ENCODE measurements at regions not wholly inside any gene's neighbourhood (a gene's known extent, or its start where the extent isn't known, plus 50 kb on each side); places are given as distances from the start of the nearest gene placed in this dataset.

- Histone ChIP-seq H3K9me3 (ENCODE audit: control insufficient read depth, low read length) (no peaks in the 10 kb centered on the region), H3K4me1 (ENCODE audit: control insufficient read depth, insufficient read depth, low read length, poor library complexity, severe bottlenecking) (no peaks in the 10 kb centered on the region), H3K4me3 (ENCODE audit: insufficient read depth, low read depth, low read length, poor library complexity, severe bottlenecking) (no peak overlapping the region), H3K27me3 (replicated peaks; ENCODE audit: control insufficient read depth, insufficient read depth, low read length, poor library complexity, severe bottlenecking) (no peaks in the 10 kb centered on the region), H3K27ac (ENCODE audit: insufficient read depth, low read length, poor library complexity, severe bottlenecking) (no peak overlapping the region), H3K36me3 (ENCODE audit: control insufficient read depth, insufficient read depth, low read length) (no peaks in the 10 kb centered on the region)
- DNase-seq = no peak
These were observed 688.5 kb downstream of the TBC1D22A start for GRCh38 chr22:47450876-47451475.

DNA sequence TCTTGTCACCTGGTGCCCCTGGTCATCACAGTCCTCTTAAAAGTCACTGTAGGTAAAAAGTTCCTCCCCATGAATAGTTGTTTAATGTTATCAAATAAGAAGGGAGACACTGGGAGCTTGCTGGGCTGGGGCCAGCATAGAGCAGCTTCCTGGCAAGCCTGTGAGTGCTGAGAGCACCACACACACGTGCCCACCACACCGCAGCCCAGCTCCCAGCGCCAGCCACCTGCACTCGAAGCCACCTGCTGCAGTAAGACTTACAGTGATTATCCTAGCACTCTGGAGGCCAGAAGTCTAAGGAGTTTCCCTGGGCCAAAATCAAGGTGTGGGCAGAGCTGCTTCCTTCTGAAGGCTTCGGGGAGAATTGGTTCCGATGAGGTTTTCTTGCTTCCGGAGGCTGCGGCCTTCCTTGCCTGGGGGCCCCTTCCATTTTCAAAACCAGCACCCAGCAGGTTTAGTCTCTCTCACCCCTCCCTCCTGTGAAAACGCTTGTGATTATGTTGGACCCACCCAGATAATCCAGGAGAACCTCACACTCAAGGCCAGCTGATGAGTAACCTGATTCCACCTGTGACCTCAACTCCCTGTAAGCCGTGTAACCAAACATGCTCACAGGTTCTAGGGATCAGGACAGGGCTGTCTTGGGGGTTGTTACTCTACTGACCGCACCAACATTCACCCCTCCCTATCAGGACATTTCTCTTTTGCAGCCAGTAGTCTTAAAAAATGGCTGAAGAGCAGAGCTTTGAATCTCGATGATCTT, 687.2 kb downstream of the TBC1D22A start:
- no peak for DNase-seq

GRCh38 chr22:47448231-47449223, 686.1 kb downstream of the TBC1D22A start:
- DNase-seq = no peak
- Histone ChIP-seq H3K27ac (ENCODE audit: insufficient read depth, low read length, poor library complexity, severe bottlenecking) (no peak overlapping the region), H3K27me3 (replicated peaks; ENCODE audit: control insufficient read depth, insufficient read depth, low read length, poor library complexity, severe bottlenecking) (no peaks in the 10 kb centered on the region), H3K4me3 (ENCODE audit: insufficient read depth, low read depth, low read length, poor library complexity, severe bottlenecking) (no peak overlapping the region), H3K4me1 (ENCODE audit: control insufficient read depth, insufficient read depth, low read length, poor library complexity, severe bottlenecking) (no peaks in the 10 kb centered on the region), H3K9me3 (ENCODE audit: control insufficient read depth, low read length) (no peaks in the 10 kb centered on the region), H3K36me3 (ENCODE audit: control insufficient read depth, insufficient read depth, low read length) (no peaks in the 10 kb centered on the region)

More for the DNA sequence above, 687.2 kb downstream of the TBC1D22A start:
- Histone ChIP-seq H3K4me1 (ENCODE audit: control insufficient read depth, insufficient read depth, low read length, poor library complexity, severe bottlenecking) (no peaks in the 10 kb centered on the region), H3K9me3 (ENCODE audit: control insufficient read depth, low read length) (no peaks in the 10 kb centered on the region), H3K4me3 (ENCODE audit: insufficient read depth, low read depth, low read length, poor library complexity, severe bottlenecking) (no peak overlapping the region), H3K27me3 (replicated peaks; ENCODE audit: control insufficient read depth, insufficient read depth, low read length, poor library complexity, severe bottlenecking) (no peaks in the 10 kb centered on the region), H3K27ac (ENCODE audit: insufficient read depth, low read length, poor library complexity, severe bottlenecking) (no peak overlapping the region), H3K36me3 (ENCODE audit: control insufficient read depth, insufficient read depth, low read length) (no peaks in the 10 kb centered on the region)

GRCh38 chr22:47446821-47447810, 684.7 kb downstream of the TBC1D22A start:
- Histone ChIP-seq H3K4me1 (ENCODE audit: control insufficient read depth, insufficient read depth, low read length, poor library complexity, severe bottlenecking) (no peaks in the 10 kb centered on the region), H3K9me3 (ENCODE audit: control insufficient read depth, low read length) (peaks cover 6% of the 10 kb centered on the region), H3K36me3 (ENCODE audit: control insufficient read depth, insufficient read depth, low read length) (no peaks in the 10 kb centered on the region), H3K4me3 (ENCODE audit: insufficient read depth, low read depth, low read length, poor library complexity, severe bottlenecking) (no peak overlapping the region), H3K27ac (ENCODE audit: insufficient read depth, low read length, poor library complexity, severe bottlenecking) (no peak overlapping the region), H3K27me3 (replicated peaks; ENCODE audit: control insufficient read depth, insufficient read depth, low read length, poor library complexity, severe bottlenecking) (no peaks in the 10 kb centered on the region)
- no peak for DNase-seq

GRCh38 chr22:47446331-47446730, 683.9 kb downstream of the TBC1D22A start:
- no peak for DNase-seq
- peaks cover 6% of the 10 kb centered on the region for H3K9me3 ChIP-seq (ENCODE audit: control insufficient read depth, low read length)
- H3K27me3 ChIP-seq (replicated peaks; ENCODE audit: control insufficient read depth, insufficient read depth, low read length, poor library complexity, severe bottlenecking) = no peaks in the 10 kb centered on the region
- no peaks in the 10 kb centered on the region for H3K36me3 ChIP-seq (ENCODE audit: control insufficient read depth, insufficient read depth, low read length)
- no peaks in the 10 kb centered on the region for H3K4me1 ChIP-seq (ENCODE audit: control insufficient read depth, insufficient read depth, low read length, poor library complexity, severe bottlenecking)
- no peak overlapping the region for H3K4me3 ChIP-seq (ENCODE audit: insufficient read depth, low read depth, low read length, poor library complexity, severe bottlenecking)
- H3K27ac ChIP-seq (ENCODE audit: insufficient read depth, low read length, poor library complexity, severe bottlenecking) = no peak overlapping the region

- H3K4me1 ChIP-seq (ENCODE audit: control insufficient read depth, insufficient read depth, low read length, poor library complexity, severe bottlenecking) = no peaks in the 10 kb centered on the region
- no peak for DNase-seq
These were observed 683.4 kb downstream of the TBC1D22A start for GRCh38 chr22:47445716-47446290.

GRCh38 chr22:47445212-47445611, 682.8 kb downstream of the TBC1D22A start:
- H3K27me3 ChIP-seq (replicated peaks; ENCODE audit: control insufficient read depth, insufficient read depth, low read length, poor library complexity, severe bottlenecking) = no peaks in the 10 kb centered on the region

More at GRCh38 chr22:47445716-47446290, 683.4 kb downstream of the TBC1D22A start:
- H3K27me3 ChIP-seq (replicated peaks; ENCODE audit: control insufficient read depth, insufficient read depth, low read length, poor library complexity, severe bottlenecking) = no peaks in the 10 kb centered on the region
- H3K27ac ChIP-seq (ENCODE audit: insufficient read depth, low read length, poor library complexity, severe bottlenecking) = no peak overlapping the region
- H3K4me3 ChIP-seq (ENCODE audit: insufficient read depth, low read depth, low read length, poor library complexity, severe bottlenecking) = no peak overlapping the region
- peaks cover 6% of the 10 kb centered on the region for H3K9me3 ChIP-seq (ENCODE audit: control insufficient read depth, low read length)
- no peaks in the 10 kb centered on the region for H3K36me3 ChIP-seq (ENCODE audit: control insufficient read depth, insufficient read depth, low read length)

DNA sequence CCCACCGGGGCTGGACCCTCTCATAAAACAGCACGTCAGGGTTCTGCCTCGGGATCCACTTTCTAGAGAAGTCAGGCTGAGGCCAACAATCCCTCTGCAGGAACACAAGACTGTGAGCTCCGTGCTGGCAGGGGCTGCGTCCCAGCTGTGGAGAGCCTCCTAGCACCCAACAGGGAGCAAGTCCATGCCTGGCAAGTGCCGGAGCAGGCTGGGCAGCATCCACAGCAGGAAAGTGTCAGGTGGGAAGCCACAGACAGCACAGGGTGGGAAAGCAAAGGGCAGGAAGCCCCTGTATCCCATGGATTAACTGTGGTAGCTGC, 682.3 kb downstream of the TBC1D22A start:
- Histone ChIP-seq H3K36me3 (ENCODE audit: control insufficient read depth, insufficient read depth, low read length) (no peaks in the 10 kb centered on the region), H3K4me1 (ENCODE audit: control insufficient read depth, insufficient read depth, low read length, poor library complexity, severe bottlenecking) (no peaks in the 10 kb centered on the region), H3K27me3 (replicated peaks; ENCODE audit: control insufficient read depth, insufficient read depth, low read length, poor library complexity, severe bottlenecking) (no peaks in the 10 kb centered on the region), H3K4me3 (ENCODE audit: insufficient read depth, low read depth, low read length, poor library complexity, severe bottlenecking) (no peak overlapping the region), H3K9me3 (ENCODE audit: control insufficient read depth, low read length) (peaks cover 6% of the 10 kb centered on the region), H3K27ac (ENCODE audit: insufficient read depth, low read length, poor library complexity, severe bottlenecking) (no peak overlapping the region)
- DNase-seq = no peak

More at GRCh38 chr22:47445212-47445611, 682.8 kb downstream of the TBC1D22A start:
- Histone ChIP-seq H3K4me1 (ENCODE audit: control insufficient read depth, insufficient read depth, low read length, poor library complexity, severe bottlenecking) (no peaks in the 10 kb centered on the region), H3K9me3 (ENCODE audit: control insufficient read depth, low read length) (peaks cover 6% of the 10 kb centered on the region), H3K36me3 (ENCODE audit: control insufficient read depth, insufficient read depth, low read length) (no peaks in the 10 kb centered on the region), H3K4me3 (ENCODE audit: insufficient read depth, low read depth, low read length, poor library complexity, severe bottlenecking) (no peak overlapping the region), H3K27ac (ENCODE audit: insufficient read depth, low read length, poor library complexity, severe bottlenecking) (no peak overlapping the region)
- no peak for DNase-seq
